GM18498 (cell line): ENCODE measurements at regions not wholly inside any gene's neighbourhood (a gene's known extent, or its start where the extent isn't known, plus 50 kb on each side); places are given as distances from the start of the nearest gene placed in this dataset.

ENCODE experiments used
- ATAC-seq: cut with Tn5 transposase; IDR thresholded peaks from one replicate; pipeline ENCODE4 v1.9.1; 2021; ENCODE audit warnings: mild to moderate bottlenecking, moderate library complexity; ENCODE audit not compliant: unreplicated experiment

DNA sequence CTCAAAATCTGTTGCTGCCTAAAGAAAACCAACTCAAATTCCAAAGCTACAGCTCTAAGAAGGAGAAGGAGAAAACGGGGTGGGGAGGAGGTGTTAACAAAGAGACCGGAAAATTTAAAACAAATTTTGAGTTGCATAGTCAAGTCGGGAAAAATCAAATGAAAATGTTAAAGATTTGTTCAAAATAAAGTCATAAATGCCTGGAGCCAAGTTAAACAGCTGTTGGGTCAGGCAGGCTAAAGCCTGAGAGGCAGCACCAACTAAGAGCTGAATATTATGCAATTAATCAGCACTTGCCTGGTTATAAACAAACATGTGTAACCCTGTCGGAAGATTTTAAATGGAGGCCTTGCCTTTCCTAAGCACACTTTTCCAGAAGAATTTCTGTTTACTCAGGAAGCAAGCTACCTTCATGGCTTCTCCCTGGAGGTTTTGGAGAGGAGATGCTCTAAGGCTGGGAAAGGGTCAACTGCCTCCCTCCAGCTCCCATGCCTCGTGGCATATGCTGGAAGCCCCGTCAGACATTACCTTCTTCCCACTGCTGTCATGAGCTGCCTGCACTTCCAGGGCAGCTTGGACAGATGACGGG is 270.5 kb downstream of the DMRT2 start:
- ATAC-seq: no peak

DNA sequence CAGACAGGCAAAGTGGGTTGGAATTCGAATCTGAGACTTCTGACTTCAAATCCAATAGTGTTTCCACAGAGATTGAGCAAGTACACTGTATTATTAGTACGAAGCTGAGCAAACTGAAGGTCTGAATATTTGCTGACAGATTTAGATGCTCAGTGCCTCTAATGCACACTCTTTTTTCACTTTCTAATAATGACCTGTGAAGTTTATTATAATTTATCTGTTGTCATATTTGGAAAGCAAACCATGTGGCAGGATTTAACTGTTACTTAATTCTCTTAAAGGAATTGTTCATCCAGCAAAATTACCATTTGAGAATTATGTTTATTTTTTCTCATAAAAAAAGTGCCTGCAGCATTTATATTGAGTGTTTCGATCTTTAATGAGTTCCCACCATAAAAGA is 277.3 kb downstream of the DMRT2 start:
- ATAC-seq: no peak

DNA sequence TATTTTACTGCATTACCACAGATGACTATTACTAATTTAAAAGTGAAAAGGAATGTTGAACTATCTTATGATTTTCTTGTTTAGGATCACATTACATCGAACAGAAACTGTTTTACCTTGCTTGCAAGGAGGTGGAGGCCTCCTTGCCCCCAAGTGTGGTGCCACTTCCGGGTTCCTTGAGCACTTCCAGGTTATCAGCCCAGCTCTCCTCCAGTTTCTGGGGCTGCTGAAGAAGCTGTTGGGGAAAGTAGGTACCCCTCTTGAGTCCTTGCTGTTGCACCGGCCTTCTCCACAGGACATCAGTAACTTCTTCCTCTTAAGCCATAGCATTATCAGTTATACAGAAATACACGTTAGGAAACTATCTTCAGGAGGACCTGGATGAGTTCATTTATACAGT is 278.2 kb downstream of the DMRT2 start:
- no peak for ATAC-seq

DNA sequence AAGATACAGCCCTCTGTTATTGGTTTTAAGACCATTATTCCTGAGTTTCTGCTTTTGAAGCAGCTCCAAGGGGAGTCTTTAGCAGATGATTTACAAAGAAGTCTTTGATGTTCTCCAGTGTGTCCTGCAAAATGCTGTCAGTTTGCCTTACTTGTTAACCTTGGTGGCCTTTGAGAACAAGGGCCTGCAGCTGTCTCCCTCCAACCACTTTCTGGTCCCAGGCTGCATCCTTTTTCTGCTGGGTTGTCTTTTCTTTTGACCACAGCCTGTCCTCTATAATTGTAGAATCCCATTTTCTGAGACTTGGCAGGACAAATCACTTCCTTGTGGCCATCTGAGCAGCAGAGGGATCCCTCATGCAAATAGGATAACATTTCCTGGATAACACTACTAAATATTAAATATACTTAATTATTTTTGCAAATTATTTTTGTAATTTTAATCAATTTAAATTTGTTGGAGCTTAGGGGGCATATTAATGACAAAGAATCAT is 281.4 kb downstream of the DMRT2 start:
- ATAC-seq: no peak

DNA sequence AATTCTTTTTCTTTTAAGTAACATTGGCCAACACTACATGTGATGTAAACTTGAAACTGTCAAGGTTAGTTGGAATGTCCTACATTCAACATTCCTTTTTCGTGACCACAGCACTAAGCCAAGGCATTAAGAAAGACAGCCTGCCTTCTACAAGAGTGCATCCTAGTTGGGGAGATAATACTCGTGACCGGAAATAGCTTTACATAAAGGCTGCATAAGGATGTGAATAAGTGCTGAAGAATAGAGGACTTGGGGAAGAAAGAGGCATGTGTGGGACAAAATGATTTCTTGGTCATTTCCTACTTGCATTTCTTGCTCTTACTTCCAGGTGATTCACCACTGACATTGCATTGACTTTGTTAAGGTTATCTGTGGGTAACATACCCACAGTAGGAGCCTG is 282.0 kb downstream of the DMRT2 start:
- no peak for ATAC-seq

DNA sequence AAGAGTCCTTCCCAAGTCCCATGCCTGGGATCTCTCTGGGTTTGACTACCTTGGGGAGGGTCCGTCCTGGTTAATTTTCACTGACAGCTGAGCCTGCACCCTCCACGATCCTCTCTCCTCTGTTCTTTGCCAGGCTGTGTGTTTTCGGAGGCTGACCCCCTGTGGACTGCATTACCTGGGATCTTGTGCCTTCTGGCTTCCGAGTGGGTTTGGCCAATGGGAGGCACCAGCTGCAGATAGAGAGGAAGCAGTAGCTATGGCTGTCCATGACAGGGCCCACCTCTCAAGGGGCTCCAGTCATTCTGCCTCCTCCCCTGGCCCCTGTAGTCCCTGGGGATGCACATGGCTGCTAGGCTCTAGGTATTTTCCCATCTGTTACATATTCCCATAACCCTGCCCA is 285.0 kb downstream of the DMRT2 start:
- ATAC-seq: no peak

DNA sequence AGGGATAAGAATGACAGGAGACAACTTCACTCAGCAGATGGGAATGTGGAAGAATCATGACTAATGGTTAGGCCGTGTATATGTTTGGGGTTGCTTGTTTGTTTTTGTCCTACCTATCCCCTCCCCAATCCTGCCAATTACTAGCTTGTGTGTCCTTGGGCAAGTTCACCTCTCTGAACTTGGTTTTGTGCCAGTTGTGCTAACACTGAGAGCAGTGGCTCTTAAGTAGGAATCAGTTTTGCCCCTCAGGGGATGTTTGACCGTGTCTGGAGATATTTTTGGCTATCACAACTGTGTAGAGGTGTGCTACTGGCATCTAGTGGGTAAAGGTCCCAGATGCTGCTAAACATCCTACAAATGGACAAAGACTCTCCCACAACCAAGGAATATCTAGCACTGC is 287.0 kb downstream of the DMRT2 start:
- ATAC-seq: no peak

DNA sequence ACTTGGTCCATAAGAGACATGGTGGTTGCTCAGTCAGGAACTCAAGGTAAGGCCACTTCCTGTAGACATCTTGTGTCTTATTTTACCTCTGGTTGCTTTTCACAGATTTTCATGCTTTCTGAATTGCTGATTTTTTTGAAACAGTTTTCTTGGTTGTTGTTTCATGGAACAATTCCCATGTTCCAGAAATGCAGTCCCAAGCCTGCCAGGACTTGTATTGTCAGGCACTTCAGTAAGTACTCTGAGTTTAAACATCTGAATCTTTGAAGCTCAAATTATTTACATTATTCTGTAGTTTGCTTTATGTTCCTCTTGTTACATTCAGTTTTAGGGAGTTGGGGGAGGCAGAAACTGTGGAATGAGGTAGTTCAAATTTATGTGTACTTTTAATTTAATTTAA is 290.2 kb downstream of the DMRT2 start:
- ATAC-seq: no peak

DNA sequence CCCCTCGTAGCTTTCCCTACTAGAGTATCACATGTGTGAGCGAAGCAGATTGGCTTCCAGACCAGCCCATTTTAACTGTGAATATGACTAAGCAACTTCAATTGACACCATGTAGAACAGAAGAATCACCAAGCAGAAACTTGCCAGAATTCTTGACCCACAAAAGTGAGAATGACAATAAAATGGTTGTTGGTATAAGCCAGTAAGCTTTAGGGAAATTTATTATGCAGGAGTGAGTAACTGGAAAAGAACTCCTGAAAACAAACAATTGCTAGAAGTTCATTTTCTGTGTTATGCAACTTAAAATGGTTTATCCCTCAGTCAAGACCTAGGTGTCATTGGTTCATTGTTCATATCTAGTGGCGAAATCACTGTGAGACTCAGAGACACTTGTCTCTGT is 303.1 kb downstream of the DMRT2 start:
- no peak for ATAC-seq

DNA sequence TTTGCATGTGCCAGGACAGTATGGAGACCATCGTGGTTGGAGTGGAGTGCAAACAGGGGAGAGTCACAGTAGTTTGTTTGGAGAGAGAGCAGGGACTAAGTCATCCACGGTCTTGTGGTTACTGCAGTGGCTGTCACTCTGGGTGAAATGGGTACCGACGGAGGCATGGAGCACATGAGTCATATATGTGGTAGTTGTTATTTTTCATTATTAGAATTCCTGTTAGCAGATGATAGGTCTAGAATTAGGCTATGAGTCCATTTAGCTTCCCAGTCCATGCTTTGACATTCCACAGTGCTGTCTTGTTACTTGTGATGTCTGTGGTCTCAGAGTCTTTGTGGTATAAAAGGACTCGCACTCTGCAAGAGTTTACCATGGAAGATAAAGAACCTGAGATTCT is 303.9 kb downstream of the DMRT2 start:
- ATAC-seq: no peak

DNA sequence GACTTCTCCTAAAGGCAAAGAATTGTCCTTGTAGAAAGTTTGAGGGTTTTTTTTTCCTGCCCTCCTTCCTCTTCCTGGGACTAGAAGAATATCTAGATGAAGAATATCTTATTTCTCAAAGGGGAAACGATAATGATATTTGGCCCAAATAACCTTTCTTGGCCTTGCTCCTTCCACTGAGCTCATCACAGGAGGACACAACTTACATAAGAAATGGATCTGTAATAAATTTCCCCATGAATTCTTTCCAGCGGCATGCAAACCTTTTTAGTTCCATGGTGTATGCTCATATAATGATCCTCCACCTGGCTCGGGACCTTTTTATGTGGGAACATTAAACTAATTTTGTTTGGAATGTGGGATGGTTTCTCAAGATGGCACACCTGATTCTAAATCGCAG is 304.4 kb downstream of the DMRT2 start:
- ATAC-seq: no peak

DNA sequence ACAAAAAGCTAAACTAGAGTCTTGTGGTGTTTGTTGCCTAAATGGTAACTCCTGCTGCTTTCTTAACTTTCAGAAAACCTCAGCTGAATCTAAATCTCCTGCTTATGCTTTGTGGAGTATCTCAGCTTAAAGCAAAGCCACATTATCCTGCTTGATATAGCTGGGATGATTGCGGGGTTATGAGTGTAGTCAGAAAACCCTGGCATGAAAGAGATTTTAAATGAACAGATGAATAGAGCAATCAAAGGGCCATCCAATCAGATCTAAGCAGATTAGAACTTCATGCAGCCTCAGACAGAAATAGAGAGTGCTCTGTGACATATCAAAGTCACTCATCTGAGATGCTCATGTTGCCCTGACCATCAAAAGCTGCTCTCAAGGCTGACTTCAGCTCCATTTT is 305.5 kb downstream of the DMRT2 start:
- ATAC-seq: no peak

DNA sequence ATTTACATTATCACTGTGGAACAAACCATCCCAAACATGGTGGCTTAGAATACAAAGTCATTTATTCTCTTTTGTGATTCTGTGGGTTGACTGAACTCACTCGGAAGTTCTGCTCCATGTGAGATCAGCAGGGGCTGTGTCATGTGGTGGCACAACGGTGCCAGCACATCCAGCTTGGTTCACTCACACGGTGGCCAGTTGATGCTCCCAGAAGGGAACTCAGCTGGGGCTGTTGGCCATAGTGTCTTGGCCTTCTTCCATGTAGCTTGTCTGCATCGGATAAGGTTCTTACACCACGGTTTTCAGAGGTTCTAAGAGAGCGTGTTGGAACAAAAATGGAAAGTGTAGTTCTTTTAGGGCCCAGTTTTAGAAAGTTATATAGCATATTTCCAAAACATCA is 312.7 kb downstream of the DMRT2 start:
- ATAC-seq: no peak

DNA sequence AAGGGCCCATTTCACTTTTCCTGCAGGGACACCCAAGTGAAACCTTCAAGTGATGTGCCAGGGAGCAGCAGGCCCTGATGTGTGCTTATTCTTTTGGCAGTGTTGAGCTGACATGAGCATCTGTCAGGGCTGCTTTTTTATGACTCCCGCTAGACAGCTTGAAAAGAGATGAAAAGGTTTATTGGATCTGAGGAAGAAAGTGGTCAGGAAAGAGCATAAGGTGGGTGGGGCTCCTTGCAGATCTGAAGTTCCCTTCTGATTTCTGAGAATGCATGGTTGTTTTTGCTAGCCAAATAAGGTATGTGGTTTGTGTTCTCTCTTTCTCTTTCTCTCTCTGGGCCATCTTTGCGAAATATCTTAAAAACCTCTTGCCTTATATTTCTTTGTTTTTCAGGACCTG is 316.1 kb downstream of the DMRT2 start:
- ATAC-seq: no peak

DNA sequence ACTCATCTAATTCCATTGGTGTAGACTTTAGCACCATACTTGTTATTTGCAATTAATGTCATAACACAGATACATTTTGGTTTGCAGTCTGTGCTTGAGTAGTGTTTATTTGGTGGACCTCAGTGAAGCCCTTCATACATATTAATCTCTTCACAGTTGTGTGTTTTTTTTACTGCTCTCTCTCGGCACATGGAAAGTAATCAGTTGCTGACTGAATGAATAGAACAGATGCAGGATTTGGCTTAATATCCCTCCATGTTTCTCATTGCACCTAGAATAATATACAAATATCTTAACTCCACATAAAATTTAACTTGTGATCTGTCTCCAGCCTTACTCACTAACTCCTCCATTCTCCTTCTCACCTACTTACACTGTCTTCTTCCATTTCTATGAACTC is 319.1 kb downstream of the DMRT2 start:
- ATAC-seq: no peak

DNA sequence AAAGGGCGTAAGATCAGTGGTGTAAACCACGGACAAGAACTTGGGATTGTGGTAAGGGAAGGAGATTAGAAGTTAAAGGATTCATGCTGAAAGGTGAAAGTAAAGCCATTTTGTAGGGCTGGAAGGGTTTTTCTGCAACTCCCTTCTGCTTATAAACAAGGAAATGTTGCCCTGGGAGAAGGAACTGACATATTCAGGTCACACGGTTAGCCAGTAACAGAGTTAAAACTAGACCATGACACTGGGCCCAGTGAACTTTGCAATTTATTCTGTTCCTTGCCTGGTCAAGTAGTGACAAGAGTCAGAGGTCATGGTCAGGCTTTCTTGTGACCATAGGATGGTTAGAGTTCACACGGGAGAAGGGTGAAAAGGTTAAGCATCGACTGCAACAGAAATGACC is 323.3 kb downstream of the DMRT2 start:
- ATAC-seq: no peak

DNA sequence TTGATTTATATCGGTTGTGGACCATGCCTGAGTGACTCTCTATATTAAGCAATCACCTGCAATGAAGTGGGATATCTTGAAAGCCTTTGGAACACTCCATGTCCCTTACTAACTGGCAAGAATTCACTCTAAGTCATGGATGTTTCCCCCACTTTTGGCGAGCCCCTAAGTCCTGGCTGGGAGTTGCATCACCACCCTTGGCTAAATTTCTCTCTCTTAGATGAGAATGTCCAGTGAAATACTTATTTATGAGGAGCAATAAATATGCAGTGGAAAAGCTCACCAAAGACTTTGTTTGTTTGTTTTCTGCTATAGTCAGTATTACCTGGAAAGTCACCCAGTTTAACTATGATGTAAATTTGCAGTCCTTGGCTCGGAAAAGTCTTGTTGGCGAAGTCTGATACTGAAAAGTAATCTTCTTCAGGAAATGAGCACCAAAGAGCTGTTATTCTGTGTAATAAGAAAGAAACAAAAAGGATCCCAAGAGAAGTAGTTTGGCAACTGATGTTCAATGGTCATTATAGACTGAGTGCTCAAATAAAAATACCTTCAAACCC is 333.8 kb downstream of the DMRT2 start:
- no peak for ATAC-seq

DNA sequence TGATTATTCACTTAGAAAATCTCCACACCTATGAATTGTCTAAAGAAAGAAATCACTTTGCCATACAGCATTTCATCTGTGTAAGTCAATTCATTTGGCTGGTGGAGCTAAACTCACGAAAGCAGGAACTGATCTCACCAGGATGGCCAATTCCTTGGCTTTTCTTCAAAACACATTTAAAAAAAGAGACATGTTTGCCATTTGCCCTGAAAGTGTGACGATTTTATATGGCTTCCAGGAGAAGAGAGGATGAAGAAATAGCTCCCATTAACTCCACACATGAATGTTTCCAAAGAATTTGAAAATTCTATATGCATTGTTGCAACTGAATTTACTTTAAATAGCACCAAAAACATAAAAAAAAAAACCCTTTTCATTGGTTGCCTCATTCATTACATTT is 334.7 kb downstream of the DMRT2 start:
- ATAC-seq: no peak

DNA sequence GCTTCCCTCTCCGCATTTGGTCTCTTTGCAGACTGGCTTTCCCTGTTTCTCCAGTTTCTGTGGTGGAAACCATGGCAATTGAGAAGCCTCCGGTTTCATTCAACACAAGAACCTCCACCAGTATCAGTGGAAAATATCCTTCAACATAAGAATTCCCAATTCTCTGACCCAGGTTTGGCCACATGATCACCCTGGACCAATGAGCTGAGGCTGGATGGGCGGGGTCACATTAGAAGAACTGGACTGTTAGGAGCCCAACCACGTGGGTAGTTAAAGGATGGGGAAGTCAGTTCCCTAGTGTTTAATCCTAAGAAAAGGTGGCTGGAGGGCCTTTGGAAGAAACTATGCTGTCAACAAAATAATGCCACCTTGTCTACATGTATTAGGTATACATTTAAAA is 336.3 kb downstream of the DMRT2 start:
- ATAC-seq: no peak

DNA sequence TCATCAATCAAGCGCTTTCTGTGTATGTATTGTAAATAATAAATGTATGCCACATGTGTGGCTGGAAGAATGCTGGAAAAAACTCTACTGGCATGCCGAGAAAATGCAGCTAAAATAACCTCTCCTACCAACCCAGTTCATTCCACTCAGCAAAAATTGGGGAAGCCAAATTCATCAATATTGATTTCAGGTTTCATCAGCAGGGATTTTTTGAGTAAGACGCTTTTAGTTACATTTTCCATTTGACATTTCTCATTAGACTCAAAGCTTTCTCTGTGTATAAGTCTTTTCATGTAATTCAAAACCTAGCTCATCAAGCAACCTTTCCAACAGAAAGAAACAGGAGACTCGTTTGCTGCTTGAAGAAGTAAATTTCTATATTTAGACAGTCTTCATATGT is 338.1 kb downstream of the DMRT2 start:
- no peak for ATAC-seq

DNA sequence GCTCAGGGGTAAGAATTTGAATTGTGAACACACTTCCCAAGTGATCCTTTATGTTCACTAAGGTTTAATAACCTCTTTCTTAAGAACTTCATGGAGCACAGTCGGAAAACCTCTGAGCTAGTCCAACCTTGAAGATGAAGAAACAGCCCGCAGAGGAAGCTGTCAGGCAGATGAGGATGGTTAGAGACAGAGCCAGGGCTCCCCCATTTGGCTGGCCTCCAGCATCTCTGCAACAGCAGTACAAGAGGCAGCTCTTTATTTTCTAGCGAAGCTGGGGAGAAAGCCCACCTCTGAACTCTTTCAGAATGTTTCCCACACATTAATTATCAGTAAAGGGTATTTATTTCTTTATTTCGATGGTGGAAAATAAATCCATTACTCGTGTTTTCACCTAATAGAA is 350.8 kb downstream of the DMRT2 start:
- ATAC-seq: no peak

DNA sequence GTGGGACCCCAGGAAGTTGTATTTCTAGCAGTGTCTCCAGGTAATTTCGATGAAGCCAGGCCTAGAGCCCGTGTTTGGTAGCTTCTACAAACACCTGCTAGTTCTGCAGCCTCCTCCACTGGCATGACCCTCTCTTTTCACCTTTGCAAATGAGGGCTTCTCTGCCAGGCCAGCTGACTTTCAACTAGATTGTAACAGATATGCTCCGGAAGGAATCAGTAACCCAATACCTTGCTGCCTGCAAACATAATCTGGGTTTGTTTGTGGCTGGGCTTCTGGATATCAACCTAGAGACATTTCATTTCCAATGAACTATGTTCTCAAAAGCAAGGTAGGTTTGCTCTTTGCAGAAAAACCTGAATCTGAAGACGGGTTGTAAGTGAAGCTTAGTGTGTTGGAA is 354.8 kb downstream of the DMRT2 start:
- no peak for ATAC-seq

DNA sequence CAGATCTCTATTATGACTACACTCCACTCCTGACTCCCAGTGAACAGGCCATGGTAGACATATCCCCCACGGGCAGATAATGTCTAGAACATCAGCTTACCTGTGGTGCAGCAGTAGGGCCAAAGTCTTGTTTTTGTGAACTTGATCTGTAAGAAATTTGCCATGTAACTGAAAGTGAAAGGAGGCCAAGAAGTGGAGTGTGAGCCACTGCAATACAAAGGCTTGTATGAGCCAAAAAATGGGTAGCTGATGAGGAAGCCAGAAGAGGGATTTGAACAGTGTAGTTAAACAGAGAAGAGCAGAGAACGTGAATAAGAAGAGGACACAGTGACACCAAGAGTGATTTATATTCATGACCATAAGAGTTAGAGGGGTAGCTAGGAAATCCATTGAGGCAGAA is 361.7 kb downstream of the DMRT2 start:
- ATAC-seq: no peak
